Stomach (tissue), 8 donors: ENCODE measurements at regions not wholly inside any gene's neighbourhood (a gene's known extent, or its start where the extent isn't known, plus 50 kb on each side); places are given as distances from the start of the nearest gene placed in this dataset.
"Not testable (repeated sequence)": the region's sequence is repeated elsewhere in the genome, so short reads cannot be mapped to it uniquely, and the experiment has no call there.

Source experiments
- DNase-seq, 2 donors: peaks; one replicate each; pipeline versions ENCODE4 v3.0.0 to v3.0.0-alpha.2; 2013 to 2019
- H3K27ac ChIP-seq, 5 donors: fragments of 200-600 bp in 4 of 5; sonication (generic) in 4 of 5; one replicate each; pipeline ENCODE4 v1.5.1; 2013 to 2019; ENCODE audit warnings: mild to moderate bottlenecking in 1 of 5, moderate library complexity in 1 of 5
- H3K27me3 ChIP-seq, 3 donors: fragments of 200-600 bp; sonication (generic); one replicate each; pipeline ENCODE4 v1.5.1; 2017 to 2019; ENCODE audit warnings: mixed run types in 1 of 3
- H3K36me3 ChIP-seq, 4 donors: fragments of 200-600 bp; sonication (generic); 1 replicate in 3 of 4; 2 replicates in 1 of 4; pipeline ENCODE4 v1.5.1; 2016 to 2019
- H3K4me1 ChIP-seq, 4 donors: fragments of 200-600 bp; sonication (generic); one replicate each; pipeline ENCODE4 v1.5.1; 2016 to 2019
- H3K4me3 ChIP-seq, 4 donors: fragments of 200-600 bp; sonication (generic) in 3 of 4; one replicate each; pipeline ENCODE4 v1.5.1; 2016 to 2019; ENCODE audit warnings: mild to moderate bottlenecking in 1 of 4
- H3K9me3 ChIP-seq, 4 donors: fragments of 200-600 bp; sonication (generic); one replicate each; pipeline ENCODE4 v1.5.1; 2016 to 2019
- CTCF ChIP-seq, 7 experiments: fragments of 450-650 bp in 4 of 7; fragments of 200-600 bp in 3 of 7; sonication (generic) in 3 of 7; IDR thresholded peaks; one replicate each; pipeline ENCODE4 v1.5.1; 2016 to 2019; ENCODE audit warnings: antibody characterized with exemption in 7 of 7, control low read depth in 2 of 7, mild to moderate bottlenecking in 1 of 7
- EP300 ChIP-seq: sonication (generic); formaldehyde crosslinking; IDR thresholded peaks from one replicate; pipeline ENCODE4 v1.6.1; 2017; ENCODE audit warnings: antibody characterized with exemption
- POLR2A ChIP-seq, 4 donors: fragments of 450-650 bp; IDR thresholded peaks; one replicate each; pipeline ENCODE4 v1.6.1; 2016; ENCODE audit warnings: antibody characterized with exemption in 4 of 4, control low read depth in 2 of 4, mild to moderate bottlenecking in 1 of 4, moderate library complexity in 1 of 4
- POLR2AphosphoS5 ChIP-seq, 3 donors: sonication (generic); formaldehyde crosslinking; IDR thresholded peaks; one replicate each; pipeline ENCODE4 v1.6.1; 2016; ENCODE audit warnings: antibody characterized with exemption in 3 of 3
- WGBS, 5 donors: extraction: QIAGEN DNeasy Blood & Tissue Kit in 3 of 5; methylation state at CpG; one replicate each; pipeline versions ENCODE4 v1.1.5 to v1.1.7; 2013 to 2018; 5-methylcytosine and 5-hydroxymethylcytosine counted together
- intact Hi-C: fragments of 100-400 bp; cut with DNase I; formaldehyde crosslinking; loops from one replicate; pipeline ENCODE4 v1.15.1; 2023; ENCODE audit warnings: low total_unique reads
- donor health status: healthy with polysubstance abuse.
- donor health status: Bipolar disorder and iron deficiency.
- donor health status: healthy.

DNA sequence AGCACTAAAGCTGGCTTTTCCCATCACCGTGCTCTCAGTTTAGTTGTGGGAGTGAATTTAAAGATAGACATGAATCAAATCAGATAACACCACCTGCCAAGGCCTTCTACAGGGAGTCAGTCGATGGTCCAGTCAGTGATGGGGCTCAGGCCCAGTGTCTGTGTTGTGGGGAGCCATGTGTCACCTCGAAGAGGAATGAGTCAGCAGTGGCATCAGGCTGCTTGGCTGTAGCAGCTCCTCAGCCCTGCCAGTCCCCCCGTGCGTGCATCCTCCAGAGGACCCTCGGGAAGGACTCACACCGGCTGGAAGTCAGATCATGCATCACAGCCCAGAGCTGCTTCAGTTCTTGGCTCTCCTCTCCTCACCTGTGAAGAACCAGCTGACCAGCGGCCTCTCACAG, 420.4 kb upstream of the RAB6C start:
- intact Hi-C loops, result no loop called here
- Histone ChIP-seq H3K36me3 (no peaks in the 10 kb centered on the region), H3K27me3 (no peaks in the 10 kb centered on the region), H3K4me3 (no peak overlapping the region), H3K27ac (no peak overlapping the region), H3K4me1 (no peaks in the 10 kb centered on the region), H3K9me3 (peaks cover 0 to 10% (median 2%) of the 10 kb centered on the region in 4 donors)
- WGBS, 5 donors, result 50 to 72% (median 62%) methylated on average over 1 to 8 of the region's 8 CpGs
- DNase-seq, result no peak
- no peak for TF ChIP-seq POLR2A (IDR thresholded peaks at IDR 0.05)
- no peak for TF ChIP-seq CTCF (IDR thresholded peaks at IDR 0.05)
- no peak for TF ChIP-seq EP300
- TF ChIP-seq POLR2AphosphoS5 (IDR thresholded peaks at IDR 0.05), result no peak

GRCh38 chr2:129565551-129566109, 413.8 kb upstream of the RAB6C start:
- Histone ChIP-seq H3K27me3 (peaks cover 0 to 3% (median 0%) of the 10 kb centered on the region in 3 donors), H3K9me3 (peaks cover 0 to 30% (median 19%) of the 10 kb centered on the region in 4 donors), H3K27ac (no peak overlapping the region), H3K4me1 (no peaks in the 10 kb centered on the region), H3K36me3 (no peaks in the 10 kb centered on the region), H3K4me3 (no peak overlapping the region)
- peak in 1 of 2 donors; percentile 16 for DNase-seq
- TF ChIP-seq POLR2A (IDR thresholded peaks at IDR 0.05), result no peak
- no peak for TF ChIP-seq POLR2AphosphoS5 (IDR thresholded peaks at IDR 0.05)
- no peak for TF ChIP-seq EP300
- TF ChIP-seq CTCF (IDR thresholded peaks at IDR 0.05), result no peak
- intact Hi-C loops, result no loop called here
- WGBS, 5 donors, result 41 to 49% (median 42%) methylated on average over 5 of the region's 5 CpGs

DNA sequence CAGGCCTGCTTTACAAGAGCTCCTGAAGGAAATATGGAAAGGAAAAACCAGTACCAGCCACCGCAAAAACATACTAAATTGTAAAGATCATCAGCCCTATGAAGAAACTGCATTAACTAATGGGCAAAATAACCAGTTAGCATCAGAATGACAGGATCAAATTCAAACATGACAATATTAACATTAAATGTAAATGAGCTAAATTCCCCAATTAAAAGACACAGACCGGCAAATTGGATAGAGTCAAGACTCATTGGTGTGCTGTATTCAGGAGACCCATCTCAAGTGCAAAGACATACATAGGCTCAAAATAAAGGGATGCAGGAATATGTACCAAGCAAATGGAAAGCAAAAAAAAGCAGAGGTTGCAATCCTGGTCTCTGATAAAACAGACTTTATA, 408.7 kb upstream of the RAB6C start:
- DNase-seq, H3K4me3 ChIP-seq, H3K27ac ChIP-seq, H3K36me3 ChIP-seq, H3K4me1 ChIP-seq, intact Hi-C loops, H3K27me3 ChIP-seq: not testable (repeated sequence)
- 93 to 96% (median 96%) methylated on average over 2 of the region's 2 CpGs for WGBS, 5 donors
- peaks cover 0 to 65% (median 36%) of the 10 kb centered on the region in 4 donors for H3K9me3 ChIP-seq

DNA sequence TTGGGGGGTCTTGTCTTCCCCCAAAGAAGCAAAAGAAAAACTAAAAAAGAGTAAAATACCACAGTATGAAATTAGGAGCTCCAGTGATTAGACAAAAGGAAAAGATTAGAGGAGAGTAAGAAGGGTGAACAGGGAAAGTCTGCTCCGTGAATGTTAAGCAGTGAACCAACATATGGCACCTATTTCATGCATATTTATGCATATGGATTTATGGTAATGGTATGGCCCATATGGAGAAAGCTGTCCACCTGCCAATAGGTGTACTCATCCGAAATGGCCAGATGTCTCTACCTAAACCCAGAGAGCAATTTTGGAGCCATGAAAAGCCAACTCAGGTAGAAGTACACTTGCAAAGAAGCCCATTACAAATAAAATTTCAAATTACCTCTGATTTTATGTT, 404.0 kb upstream of the RAB6C start:
- Histone ChIP-seq H3K27me3 (no peaks in the 10 kb centered on the region), H3K9me3 (peaks cover 0 to 39% (median 21%) of the 10 kb centered on the region in 4 donors), H3K4me1 (no peaks in the 10 kb centered on the region), H3K36me3 (no peaks in the 10 kb centered on the region), H3K27ac (no peak overlapping the region), H3K4me3 (no peak overlapping the region)
- no peak for TF ChIP-seq CTCF (IDR thresholded peaks at IDR 0.05)
- no peak for TF ChIP-seq EP300
- no peak for TF ChIP-seq POLR2A (IDR thresholded peaks at IDR 0.05)
- TF ChIP-seq POLR2AphosphoS5 (IDR thresholded peaks at IDR 0.05), result no peak
- 63 to 79% (median 75%) methylated on average over 2 of the region's 2 CpGs for WGBS, 5 donors
- no peak for DNase-seq
- intact Hi-C loops, result no loop called here

DNA sequence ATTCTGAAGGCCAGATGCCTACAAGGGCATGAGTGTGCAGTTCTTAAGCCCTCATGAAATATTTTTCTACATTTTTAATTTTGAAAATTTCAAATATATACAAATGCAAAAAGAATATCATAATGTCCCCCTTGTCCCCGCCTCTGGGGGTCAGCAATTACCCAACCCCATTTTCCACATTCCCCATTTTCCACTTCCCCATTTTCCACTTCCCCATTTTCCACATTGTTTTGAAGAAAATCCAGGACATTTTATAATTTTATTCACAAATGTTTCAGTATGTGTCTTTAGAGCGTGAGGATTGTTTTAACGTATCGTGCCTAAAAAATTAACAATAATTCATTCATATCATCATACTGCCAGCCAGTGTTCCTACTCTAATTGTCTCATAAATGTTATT, 403.6 kb upstream of the RAB6C start:
- H3K4me3 ChIP-seq, result no peak overlapping the region
- no peak for DNase-seq
- no peak for TF ChIP-seq POLR2A (IDR thresholded peaks at IDR 0.05)
- no peak for TF ChIP-seq POLR2AphosphoS5 (IDR thresholded peaks at IDR 0.05)
- no peak for TF ChIP-seq CTCF (IDR thresholded peaks at IDR 0.05)
- no peak for TF ChIP-seq EP300
- no peaks in the 10 kb centered on the region for H3K36me3 ChIP-seq
- intact Hi-C loops, result no loop called here
- no peaks in the 10 kb centered on the region for H3K27me3 ChIP-seq
- no peaks in the 10 kb centered on the region for H3K4me1 ChIP-seq
- 76 to 91% (median 89%) methylated on average over 4 of the region's 4 CpGs for WGBS, 5 donors
- H3K27ac ChIP-seq, result no peak overlapping the region
- peaks cover 0 to 39% (median 21%) of the 10 kb centered on the region in 4 donors for H3K9me3 ChIP-seq
